GM21723 (cell line): ENCODE measurements at regions not wholly inside any gene's neighbourhood (a gene's known extent, or its start where the extent isn't known, plus 50 kb on each side); places are given as distances from the start of the nearest gene placed in this dataset.

Experiments
- ATAC-seq: cut with Tn5 transposase; IDR thresholded peaks from one replicate; pipeline ENCODE4 v1.9.1; 2021; ENCODE audit warnings: mild to moderate bottlenecking, moderate library complexity; ENCODE audit not compliant: unreplicated experiment

- no peak for ATAC-seq
These were observed 964.5 kb upstream of the CHORDC1 start for GRCh38 chr11:91187314-91187713.

GRCh38 chr11:91178366-91178765, 955.5 kb upstream of the CHORDC1 start:
- ATAC-seq = no peak

- no peak for ATAC-seq
These were observed 951.9 kb upstream of the CHORDC1 start for GRCh38 chr11:91174734-91175133.

DNA sequence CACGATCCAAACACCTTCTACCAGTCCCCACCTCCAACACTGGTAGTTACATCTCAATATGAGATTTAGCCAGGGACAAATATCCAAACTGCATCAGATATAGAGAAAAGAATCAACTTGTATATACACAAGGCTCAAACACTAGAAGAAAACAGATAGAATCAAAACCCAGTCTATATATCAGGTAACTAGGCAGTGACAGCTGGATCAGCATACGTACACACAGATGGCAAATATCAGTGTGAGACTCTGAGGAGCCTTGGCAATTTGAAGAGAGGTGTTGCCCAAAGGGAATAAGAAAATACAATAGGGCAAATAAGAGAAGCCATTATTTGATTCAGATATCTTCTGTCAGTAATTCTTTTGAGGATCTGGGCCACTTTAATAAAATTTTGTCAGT, 951.3 kb upstream of the CHORDC1 start:
- no peak for ATAC-seq

DNA sequence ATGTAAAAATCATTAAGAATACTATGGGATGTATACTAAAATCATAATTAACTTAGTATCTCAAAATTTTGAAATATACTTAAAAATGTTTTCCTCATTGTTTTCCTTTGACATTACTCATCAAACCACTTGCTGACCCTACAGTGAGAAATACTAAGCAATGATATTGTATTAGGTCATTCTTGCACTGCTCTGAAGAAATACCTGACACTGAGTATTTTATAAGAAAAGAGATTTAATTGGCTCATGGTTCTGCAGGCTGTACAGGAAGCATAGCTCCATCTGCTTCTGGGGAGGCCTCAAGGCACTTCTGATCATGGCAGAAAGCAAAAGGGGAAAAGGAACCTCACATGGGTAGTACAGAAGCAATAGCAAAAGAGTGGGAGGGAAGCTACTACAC, 950.9 kb upstream of the CHORDC1 start:
- no peak for ATAC-seq

GRCh38 chr11:91170711-91171110, 947.9 kb upstream of the CHORDC1 start:
- no peak for ATAC-seq

DNA sequence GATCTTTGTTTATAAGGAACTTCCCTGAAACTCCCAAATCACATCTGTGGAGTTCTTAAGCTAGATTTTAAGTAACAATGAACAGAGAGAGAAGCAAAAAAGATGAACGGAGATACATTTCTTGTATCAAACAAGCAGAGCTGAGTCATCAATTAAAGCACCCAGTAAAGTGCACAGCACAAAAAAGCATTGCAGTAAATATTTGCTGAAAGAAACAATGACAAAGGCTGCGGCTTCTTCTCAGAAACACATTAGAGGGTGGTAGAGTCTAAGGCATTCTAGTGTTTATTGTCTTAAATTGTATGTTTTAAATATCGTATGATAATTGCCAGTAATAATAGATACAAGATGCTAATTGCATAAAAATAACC, 941.6 kb upstream of the CHORDC1 start:
- ATAC-seq = no peak

- no peak for ATAC-seq
These were observed 941.0 kb upstream of the CHORDC1 start for GRCh38 chr11:91163619-91164451.

DNA sequence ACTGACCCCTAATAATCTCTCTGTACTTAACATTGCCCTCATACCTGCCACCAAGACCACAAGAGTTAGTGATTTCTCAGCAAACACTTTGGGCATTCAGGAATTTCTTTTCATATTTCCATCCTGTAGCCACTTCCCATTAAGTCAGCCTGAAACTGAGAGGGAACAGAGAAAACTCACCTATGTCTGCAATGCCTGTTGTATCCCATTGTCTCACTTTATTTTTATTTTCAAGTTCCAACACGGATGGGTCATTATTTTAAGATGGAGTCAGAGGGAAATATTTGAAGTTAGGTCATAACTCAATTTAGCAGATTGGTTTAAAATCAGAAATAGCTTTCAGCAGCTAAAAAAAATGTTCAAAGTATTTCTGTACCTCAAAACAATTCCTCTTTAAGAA, 937.8 kb upstream of the CHORDC1 start:
- ATAC-seq = no peak

DNA sequence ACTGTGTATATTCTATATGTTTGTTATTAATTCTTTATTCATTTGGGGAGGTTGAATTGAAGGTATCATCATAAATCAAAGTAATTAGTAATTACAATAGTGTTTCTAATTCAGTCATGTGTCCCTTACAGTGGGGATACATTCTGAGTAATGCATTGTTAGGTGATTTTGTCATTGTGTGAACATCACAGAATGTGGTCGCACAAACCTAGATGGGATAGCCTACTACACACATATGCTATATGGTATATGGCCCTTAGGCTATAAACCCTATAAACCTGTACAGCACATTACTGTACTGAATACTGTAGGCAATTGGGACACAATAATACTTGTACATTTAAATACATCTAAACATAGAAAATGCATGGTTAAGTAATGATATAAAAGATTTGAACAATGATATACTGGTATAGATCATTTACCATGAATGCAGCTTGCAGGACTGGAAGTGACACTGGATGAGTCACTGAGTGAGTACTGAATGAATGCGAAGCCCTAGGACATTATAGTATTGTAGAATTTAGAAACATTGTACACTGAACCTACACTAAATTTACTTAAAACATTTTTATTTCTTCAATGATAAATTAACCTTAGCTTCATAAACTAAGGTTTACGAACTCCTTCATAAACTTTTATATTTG, 936.2 kb upstream of the CHORDC1 start:
- ATAC-seq = no peak

GRCh38 chr11:91158297-91158696, 935.4 kb upstream of the CHORDC1 start:
- ATAC-seq = no peak

DNA sequence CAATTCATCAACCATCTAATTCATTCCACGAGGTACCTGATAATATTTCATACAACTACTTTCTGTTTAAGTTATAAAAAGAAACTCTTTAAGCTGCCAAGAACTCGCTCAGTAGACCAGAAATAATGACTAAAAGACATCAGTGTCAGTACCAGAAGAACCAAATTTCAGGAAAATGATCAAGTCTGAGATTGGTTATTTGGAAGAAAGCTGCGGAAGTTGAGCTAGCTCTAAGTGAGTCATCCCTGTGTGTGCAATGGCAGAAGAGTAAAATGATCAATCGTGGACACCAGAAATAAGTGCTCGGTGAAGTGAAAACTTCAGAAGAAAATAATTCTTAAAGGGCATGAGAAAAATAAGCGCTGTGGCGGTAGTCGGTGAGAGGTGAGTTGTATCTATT, 933.2 kb upstream of the CHORDC1 start:
- no peak for ATAC-seq

DNA sequence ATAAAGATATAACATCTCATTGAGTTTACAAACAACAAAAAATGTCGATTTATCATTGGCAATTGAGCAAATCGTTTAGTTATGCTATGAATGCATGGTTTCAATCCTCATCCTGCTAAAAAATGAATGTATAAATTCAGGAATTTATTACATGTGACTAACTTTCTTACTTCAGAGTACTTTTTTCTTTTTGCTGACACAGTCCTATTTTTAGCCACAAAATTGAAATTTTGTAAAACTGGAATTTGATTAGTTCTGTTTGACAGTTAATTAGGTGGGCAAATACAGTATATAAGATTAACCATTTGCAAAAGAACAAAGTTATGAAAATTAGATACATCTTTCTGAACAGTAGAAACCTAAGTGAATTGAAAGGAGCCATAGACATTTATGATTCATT, 925.0 kb upstream of the CHORDC1 start:
- no peak for ATAC-seq

GRCh38 chr11:91141655-91142054, 918.8 kb upstream of the CHORDC1 start:
- ATAC-seq = no peak

DNA sequence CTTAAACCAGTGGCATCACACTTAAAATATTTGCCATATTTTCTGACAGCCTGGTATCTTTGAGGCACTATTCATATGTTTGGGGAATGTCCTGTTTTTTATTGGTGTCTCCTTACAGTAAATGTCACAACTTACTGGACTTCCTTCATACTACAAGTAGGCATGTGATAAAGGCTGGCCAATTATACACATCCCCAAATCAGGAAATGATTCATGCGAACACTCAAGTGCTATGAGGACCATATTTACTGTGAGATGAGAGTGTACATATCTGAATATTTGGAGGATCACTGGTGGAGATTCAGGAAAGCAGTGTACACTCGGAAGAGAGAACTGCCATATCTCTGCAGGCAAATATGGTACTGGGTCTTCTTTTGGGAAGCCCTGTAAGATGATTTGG, 913.8 kb upstream of the CHORDC1 start:
- no peak for ATAC-seq

DNA sequence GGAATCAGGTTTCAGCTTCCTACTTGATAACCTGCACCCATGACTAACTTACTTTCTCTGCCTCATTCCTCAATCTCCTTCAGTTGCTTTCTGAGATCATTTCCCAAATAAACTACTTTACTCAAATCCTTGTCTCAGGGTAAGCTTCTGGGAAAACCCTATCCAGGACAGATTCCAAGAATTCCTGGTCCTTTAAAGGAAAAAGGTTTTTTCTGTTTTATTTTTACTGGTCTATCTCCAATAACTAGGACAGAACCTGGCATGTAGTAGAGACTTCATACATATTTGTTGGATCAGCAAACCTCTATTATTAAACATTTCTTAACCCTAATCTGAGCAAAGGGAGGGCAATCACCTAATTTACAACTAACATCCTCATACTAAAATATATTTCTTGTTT, 910.5 kb upstream of the CHORDC1 start:
- ATAC-seq = no peak

DNA sequence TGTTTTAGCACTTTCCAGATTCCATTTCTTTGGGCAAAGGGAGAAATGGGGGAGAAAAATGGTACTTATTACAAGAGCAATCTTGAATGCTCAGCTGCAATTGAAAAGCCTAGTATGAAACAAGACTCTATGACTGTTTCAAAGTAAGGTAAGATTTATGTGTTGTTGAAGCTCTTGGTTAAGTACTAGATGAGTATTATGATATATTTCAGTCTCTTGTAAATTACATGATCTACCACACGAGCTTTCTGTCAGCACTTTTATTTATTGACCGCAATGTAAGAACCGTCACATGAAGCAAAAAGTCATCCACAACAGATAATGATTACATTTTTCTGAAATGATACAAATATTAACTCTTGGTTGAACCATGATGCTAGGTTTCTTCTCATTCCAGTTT, 906.7 kb upstream of the CHORDC1 start:
- ATAC-seq = no peak

DNA sequence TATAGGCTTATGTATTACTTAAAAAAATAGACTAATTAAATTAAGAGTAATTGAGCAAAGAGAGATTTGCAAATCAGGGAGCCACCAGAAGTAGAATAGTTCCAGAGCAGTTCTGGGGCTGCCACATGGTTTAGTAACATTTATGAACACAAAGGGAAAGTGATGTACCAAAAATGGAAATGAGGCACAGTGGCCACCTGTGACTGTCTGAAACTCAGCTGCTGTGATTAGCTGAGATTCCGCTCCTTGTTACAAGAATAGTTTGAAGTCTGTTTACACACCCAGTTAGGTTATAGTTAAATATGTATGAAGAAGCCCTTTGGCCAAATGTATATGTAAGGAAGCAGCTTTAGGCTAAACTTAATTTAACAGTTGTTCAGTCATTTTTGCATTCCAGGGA, 901.5 kb upstream of the CHORDC1 start:
- no peak for ATAC-seq

- no peak for ATAC-seq
These were observed 892.3 kb upstream of the CHORDC1 start for GRCh38 chr11:91115116-91115515.

DNA sequence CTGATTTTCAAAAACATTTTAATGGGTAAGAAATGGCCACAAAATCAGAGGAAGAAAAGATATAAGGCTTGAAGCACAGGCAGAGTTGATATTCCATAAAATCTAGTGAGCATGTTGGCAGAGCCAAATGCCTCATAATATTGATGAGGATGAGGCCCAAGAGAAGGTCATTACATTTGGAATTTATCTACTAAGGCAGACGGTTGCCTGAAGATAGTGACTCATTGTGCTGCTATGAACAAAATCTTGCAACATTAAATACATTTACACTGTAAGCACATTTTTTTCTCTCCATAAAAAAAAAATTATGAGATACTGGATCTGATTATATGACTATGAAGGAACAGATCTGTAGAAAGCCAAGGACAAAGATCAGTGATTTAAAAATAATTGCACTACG, 881.4 kb upstream of the CHORDC1 start:
- ATAC-seq = no peak

DNA sequence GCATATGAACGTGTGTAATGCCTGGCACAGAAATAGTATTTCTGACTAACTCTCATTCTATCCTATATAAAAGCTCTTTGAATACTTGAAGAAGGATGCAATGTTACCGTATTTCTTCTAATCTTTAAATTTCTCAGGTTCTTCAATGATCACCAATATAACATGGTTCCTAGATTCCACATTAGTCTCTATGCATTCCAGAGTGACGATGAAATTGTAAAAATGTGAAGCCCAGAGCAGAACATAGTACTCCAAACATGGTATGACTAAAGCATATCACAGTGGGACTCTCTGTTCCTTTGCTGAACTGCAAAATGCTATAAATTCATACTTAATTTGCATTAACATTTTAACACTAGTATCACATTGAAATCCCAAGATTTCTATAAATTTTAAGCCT, 877.6 kb upstream of the CHORDC1 start:
- no peak for ATAC-seq

GRCh38 chr11:91097083-91097482, 874.2 kb upstream of the CHORDC1 start:
- no peak for ATAC-seq

- ATAC-seq = no peak
These were observed 870.3 kb upstream of the CHORDC1 start for GRCh38 chr11:91093141-91093540.
